ENCODE measurements at regions not wholly inside any gene's neighbourhood (a gene's known extent, or its start where the extent isn't known, plus 50 kb on each side); places are given as distances from the start of the nearest gene placed in this dataset.

- TF ChIP-seq, protein P1, sequence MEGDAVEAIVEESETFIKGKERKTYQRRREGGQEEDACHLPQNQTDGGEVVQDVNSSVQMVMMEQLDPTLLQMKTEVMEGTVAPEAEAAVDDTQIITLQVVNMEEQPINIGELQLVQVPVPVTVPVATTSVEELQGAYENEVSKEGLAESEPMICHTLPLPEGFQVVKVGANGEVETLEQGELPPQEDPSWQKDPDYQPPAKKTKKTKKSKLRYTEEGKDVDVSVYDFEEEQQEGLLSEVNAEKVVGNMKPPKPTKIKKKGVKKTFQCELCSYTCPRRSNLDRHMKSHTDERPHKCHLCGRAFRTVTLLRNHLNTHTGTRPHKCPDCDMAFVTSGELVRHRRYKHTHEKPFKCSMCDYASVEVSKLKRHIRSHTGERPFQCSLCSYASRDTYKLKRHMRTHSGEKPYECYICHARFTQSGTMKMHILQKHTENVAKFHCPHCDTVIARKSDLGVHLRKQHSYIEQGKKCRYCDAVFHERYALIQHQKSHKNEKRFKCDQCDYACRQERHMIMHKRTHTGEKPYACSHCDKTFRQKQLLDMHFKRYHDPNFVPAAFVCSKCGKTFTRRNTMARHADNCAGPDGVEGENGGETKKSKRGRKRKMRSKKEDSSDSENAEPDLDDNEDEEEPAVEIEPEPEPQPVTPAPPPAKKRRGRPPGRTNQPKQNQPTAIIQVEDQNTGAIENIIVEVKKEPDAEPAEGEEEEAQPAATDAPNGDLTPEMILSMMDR (IDR thresholded peaks at IDR 0.05; ENCODE audit: insufficient read depth, missing control alignments), result no peak
- FAIRE-seq, result no peak
- no peak for DNase-seq (ENCODE audit: insufficient read length, low spot score)
These were observed 363.1 kb upstream of the HS3ST1 start for GRCh38 chr4:11791797-11792196.

GRCh38 chr4:11790230-11790629, 361.5 kb upstream of the HS3ST1 start:
- DNase-seq (ENCODE audit: insufficient read length, low spot score) (no peak), FAIRE-seq (no peak)
- TF ChIP-seq, protein P1 (IDR thresholded peaks at IDR 0.05; ENCODE audit: insufficient read depth, missing control alignments), result no peak

DNA sequence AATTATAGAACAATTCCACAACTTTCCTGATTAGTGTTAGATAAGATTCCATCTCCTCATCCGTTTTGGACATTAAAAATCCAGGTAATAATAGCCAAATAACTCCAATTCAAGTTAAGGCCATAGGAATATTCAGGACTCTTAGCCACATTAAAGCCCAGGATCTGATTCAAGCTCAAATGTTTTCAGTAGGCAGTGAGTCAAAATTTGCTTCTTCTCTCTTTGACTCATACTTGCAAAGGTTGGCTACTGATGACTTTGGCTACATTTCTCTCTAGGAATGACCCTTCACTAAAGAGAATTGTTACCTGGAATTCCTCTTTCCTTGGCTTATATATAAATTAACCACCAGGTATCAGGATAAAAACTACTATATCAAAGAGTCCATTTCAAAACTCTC, 354.9 kb upstream of the HS3ST1 start:
- FAIRE-seq, result no peak
- TF ChIP-seq, protein P1 (IDR thresholded peaks at IDR 0.05; ENCODE audit: insufficient read depth, missing control alignments), result no peak
- DNase-seq (ENCODE audit: insufficient read length, low spot score), result no peak

- FAIRE-seq (no peak), DNase-seq (ENCODE audit: insufficient read length, low spot score) (no peak)
- TF ChIP-seq, protein P1 (IDR thresholded peaks at IDR 0.05; ENCODE audit: insufficient read depth, missing control alignments), result no peak
These were observed 354.2 kb upstream of the HS3ST1 start for GRCh38 chr4:11782859-11783258.

DNA sequence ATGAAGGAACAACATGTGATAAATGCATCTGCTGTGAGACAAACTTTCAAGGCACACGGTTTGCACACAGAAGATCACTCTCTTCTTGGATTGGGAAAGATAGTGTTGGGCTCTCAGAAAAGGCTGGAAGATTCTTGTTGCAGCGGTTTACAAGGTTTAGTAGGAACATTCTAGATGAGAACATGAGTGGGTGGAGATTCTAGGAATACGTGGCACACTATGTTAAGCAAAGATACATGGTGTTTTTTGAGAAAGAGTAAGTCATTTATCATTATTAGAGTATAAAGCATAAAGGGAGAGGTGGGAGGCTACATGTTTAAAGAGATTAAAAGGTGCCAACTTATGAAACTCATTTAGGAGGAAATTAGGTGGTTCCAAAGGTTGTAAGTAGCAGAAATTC, 348.8 kb upstream of the HS3ST1 start:
- TF ChIP-seq, protein P1 (IDR thresholded peaks at IDR 0.05; ENCODE audit: insufficient read depth, missing control alignments), result no peak
- FAIRE-seq (no peak), DNase-seq (ENCODE audit: insufficient read length, low spot score) (no peak)

DNA sequence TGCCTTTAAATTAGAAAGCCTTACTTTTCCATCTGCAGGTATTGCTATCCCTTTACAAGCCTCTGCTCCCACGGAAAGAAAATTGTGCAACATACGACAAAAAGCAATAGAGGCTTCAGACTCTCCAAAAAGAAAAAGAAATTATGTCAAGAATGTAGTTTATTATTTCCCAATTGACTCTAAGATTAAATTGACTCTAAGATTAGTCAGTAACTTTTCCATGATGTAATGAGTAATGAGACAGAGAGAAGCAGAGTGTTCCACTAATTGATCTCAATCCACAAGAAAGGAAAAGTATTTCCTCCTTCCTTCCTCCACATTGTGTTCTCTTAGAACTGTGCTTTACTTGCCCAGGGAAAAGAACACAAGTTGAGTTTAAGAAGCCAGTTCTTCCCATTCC, 345.7 kb upstream of the HS3ST1 start:
- no peak for DNase-seq (ENCODE audit: insufficient read length, low spot score)
- no peak for FAIRE-seq
- TF ChIP-seq, protein P1 (IDR thresholded peaks at IDR 0.05; ENCODE audit: insufficient read depth, missing control alignments), result no peak

DNA sequence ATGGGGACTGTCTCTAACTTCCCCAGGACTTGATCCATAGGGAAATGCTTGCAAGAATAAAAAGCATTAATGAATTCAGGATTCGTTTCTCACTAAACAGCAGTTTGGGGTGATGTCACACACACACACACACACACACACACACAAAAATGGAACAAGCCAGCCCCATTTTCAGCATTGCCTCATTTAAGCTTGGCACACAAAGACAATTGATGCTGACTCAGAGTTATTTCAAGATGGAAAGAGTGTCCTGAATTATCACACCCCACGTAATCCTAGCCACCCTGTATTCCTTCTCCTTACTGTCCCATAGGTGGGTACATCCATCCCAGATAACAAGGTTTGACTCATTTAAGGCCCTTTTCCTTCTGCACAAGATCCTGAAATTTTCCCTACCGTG, 345.1 kb upstream of the HS3ST1 start:
- TF ChIP-seq, protein P1 (IDR thresholded peaks at IDR 0.05; ENCODE audit: insufficient read depth, missing control alignments), result no peak
- DNase-seq (ENCODE audit: insufficient read length, low spot score) (no peak), FAIRE-seq (no peak)

Measured in D721Med (cell line).